ENCODE measurements at regions not wholly inside any gene's neighbourhood (a gene's known extent, or its start where the extent isn't known, plus 50 kb on each side); places are given as distances from the start of the nearest gene placed in this dataset.

DNA sequence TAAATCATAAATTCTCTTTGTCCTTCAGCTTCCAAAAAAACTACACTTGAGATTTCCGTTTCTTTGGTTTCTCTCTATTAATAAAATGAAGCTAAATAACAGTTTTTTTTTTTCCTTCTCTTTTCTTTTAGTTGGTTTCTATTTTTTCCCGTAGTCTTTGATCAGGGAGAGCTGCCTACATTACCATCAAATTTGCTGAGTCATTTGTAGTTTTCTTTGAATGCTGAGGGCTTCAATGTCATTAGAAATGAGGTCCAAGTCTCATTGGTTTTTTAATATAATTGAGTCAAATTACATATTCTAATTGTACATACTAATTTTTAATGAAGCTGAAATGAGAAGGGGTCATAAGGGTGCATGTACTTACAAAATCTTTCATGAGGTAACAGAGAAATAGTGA is 550.2 kb downstream of the GBA3 start (continued):
- TF ChIP-seq, protein P1, sequence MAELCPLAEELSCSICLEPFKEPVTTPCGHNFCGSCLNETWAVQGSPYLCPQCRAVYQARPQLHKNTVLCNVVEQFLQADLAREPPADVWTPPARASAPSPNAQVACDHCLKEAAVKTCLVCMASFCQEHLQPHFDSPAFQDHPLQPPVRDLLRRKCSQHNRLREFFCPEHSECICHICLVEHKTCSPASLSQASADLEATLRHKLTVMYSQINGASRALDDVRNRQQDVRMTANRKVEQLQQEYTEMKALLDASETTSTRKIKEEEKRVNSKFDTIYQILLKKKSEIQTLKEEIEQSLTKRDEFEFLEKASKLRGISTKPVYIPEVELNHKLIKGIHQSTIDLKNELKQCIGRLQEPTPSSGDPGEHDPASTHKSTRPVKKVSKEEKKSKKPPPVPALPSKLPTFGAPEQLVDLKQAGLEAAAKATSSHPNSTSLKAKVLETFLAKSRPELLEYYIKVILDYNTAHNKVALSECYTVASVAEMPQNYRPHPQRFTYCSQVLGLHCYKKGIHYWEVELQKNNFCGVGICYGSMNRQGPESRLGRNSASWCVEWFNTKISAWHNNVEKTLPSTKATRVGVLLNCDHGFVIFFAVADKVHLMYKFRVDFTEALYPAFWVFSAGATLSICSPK (IDR thresholded peaks at IDR 0.05; ENCODE audit: borderline replicate concordance), result no peak
- TF ChIP-seq LCOR (CRISPR knock-in tag; IDR thresholded peaks at IDR 0.05), result no peak
- no peak for TF ChIP-seq RCOR1 (IDR thresholded peaks at IDR 0.05; ENCODE audit: borderline replicate concordance in 1 of 2, low read depth in 2 of 2, low read length in 2 of 2)
- no peak for TF ChIP-seq CREB1 (IDR thresholded peaks at IDR 0.05)
- no peak for TF ChIP-seq CREB1 (CRISPR knock-in tag; IDR thresholded peaks at IDR 0.05)
- TF ChIP-seq MEIS2 (IDR thresholded peaks at IDR 0.05; ENCODE audit: partially characterized antibody), result no peak
- no peak for TF ChIP-seq ZNF76 (CRISPR knock-in tag; IDR thresholded peaks at IDR 0.05; ENCODE audit: borderline replicate concordance)
- peak; percentile 76 for TF ChIP-seq NFE2L1 (tag; IDR thresholded peaks at IDR 0.05; ENCODE audit: borderline replicate concordance, low read depth)
- peak; percentile 68 for TF ChIP-seq ZNF316 (IDR thresholded peaks at IDR 0.05)
- no peak for TF ChIP-seq GATAD2A (IDR thresholded peaks at IDR 0.05)
- no peak for TF ChIP-seq NFIC (IDR thresholded peaks at IDR 0.05)
- TF ChIP-seq MAFF (IDR thresholded peaks at IDR 0.05; ENCODE audit: low read length), result peak; percentile 66
- TF ChIP-seq MAFK (IDR thresholded peaks at IDR 0.05; ENCODE audit: low read length), result peak; percentile 65; the same call in 1 of the 2 replicates
- TF ChIP-seq SMARCB1 (IDR thresholded peaks at IDR 0.05; ENCODE audit: insufficient read length, low read depth), result no peak
- no peak for TF ChIP-seq SMAD2 (IDR thresholded peaks at IDR 0.05; ENCODE audit: low read depth, low read length)
- TF ChIP-seq FOXK2 (conservative IDR thresholded peaks at IDR 0.05 in 1 of 2, IDR thresholded peaks at IDR 0.05 in 1 of 2; ENCODE audit: low read depth in 2 of 2), result no peak
- no peak for TF ChIP-seq CCAR2 (IDR thresholded peaks at IDR 0.05; ENCODE audit: low read depth, low read length)
- TF ChIP-seq MAFG (tag; conservative IDR thresholded peaks at IDR 0.05), result peak; percentile 89
- peak; percentile 50; the same call in 1 of the 2 replicates for TF ChIP-seq C11orf30 (IDR thresholded peaks at IDR 0.05; ENCODE audit: low read depth)

All from K562 (cell line).